RWPE1 (cell line): ENCODE measurements at regions not wholly inside any gene's neighbourhood (a gene's known extent, or its start where the extent isn't known, plus 50 kb on each side); places are given as distances from the start of the nearest gene placed in this dataset.

Experiments
- CTCF ChIA-PET: fragments of 350-600 bp; sonication (Branson Sonifier 250); formaldehyde crosslinking; extraction: SDS; loops from one replicate; lab custom pipeline; 2021; lab: Yijun Ruan, JAX
- POLR2A ChIA-PET: fragments of 400-600 bp; formaldehyde crosslinking; extraction: SDS; loops from one replicate; lab custom pipeline; 2020; ENCODE audit warnings: antibody characterized with exemption; ENCODE audit not compliant: low non-redundant PET; lab: Yijun Ruan, JAX
- DNase-seq: peaks from one replicate; pipeline ENCODE4 v3.0.0; 2012; ENCODE audit warnings: low spot score
- H3K27ac ChIP-seq: fragments of 450-650 bp; 2 replicates; pipeline ENCODE4 v1.5.1; 2017
- TF ChIP-seq, protein P1 (sequence below): fragments of 450-650 bp; conservative IDR thresholded peaks from 2 replicates; pipeline ENCODE4 v1.5.1; 2017; ENCODE audit warnings: low read depth, mild to moderate bottlenecking

DNA sequence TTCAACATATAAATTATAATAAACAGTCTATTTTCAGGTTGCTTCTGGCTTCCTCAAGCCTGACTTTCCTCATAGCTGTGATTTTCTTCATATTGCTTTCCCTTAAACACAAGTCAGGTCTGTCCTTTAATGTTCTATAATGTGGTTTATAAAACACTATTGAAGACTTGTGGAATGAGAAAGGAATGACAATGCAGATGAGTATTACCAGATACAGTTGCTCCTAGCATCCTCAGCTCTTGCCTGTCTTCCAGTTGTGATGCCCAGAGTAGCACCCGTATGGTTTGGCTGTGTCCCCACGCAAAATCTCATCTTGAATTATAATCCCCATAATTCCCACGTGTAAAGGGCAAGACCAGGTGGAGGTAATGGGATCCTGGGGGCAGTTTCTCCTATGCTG, 265.7 kb upstream of the BOD1L1 start:
- ChIA-PET POLR2A (no interaction called here), CTCF (no interaction called here)
- DNase-seq = no peak
- no peak overlapping the region for H3K27ac ChIP-seq
- TF ChIP-seq, protein P1, sequence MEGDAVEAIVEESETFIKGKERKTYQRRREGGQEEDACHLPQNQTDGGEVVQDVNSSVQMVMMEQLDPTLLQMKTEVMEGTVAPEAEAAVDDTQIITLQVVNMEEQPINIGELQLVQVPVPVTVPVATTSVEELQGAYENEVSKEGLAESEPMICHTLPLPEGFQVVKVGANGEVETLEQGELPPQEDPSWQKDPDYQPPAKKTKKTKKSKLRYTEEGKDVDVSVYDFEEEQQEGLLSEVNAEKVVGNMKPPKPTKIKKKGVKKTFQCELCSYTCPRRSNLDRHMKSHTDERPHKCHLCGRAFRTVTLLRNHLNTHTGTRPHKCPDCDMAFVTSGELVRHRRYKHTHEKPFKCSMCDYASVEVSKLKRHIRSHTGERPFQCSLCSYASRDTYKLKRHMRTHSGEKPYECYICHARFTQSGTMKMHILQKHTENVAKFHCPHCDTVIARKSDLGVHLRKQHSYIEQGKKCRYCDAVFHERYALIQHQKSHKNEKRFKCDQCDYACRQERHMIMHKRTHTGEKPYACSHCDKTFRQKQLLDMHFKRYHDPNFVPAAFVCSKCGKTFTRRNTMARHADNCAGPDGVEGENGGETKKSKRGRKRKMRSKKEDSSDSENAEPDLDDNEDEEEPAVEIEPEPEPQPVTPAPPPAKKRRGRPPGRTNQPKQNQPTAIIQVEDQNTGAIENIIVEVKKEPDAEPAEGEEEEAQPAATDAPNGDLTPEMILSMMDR = no peak

DNA sequence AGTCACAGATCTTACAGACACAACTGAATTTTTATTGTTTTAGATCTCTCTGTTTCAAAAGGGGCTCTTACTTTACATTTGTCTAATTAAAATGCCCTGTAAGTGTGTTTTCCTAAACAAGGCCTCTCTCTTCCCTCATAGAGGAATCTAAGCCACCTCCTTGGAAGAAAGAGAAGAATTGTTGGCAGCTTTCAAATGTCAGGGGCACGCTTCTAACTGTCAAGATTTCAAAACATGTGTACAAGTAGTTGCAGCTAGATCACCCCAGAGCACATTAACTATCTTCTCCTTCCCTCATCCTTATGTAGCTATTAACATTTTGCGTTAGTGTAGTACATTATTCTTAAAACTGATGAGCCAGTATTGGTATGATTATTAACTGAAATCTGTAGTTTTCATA, 266.5 kb upstream of the BOD1L1 start:
- no peak for DNase-seq
- H3K27ac ChIP-seq = no peak overlapping the region
- ChIA-PET CTCF (no interaction called here), POLR2A (no interaction called here)
- TF ChIP-seq, protein P1 = no peak

DNA sequence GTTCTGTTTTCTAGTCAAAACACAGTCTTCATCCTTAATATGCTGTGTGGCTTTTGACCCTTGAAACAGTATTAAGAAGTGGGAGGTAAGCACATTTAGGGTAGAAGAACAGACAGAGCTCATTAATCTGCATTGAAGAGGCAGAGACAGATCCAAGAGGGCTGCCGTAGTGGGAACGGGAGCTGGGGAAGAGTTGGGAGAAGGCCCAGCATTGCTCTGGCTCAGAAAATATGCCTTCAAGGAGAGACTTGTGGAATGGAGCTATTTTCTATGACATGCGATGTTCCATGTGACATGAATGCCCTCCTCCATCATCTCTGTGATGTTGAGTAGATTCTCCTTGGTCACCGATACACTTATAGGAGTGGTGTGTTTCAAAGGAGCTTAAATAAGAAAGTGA, 273.3 kb upstream of the BOD1L1 start:
- TF ChIP-seq, protein P1 = no peak
- no peak overlapping the region for H3K27ac ChIP-seq
- ChIA-PET CTCF (no interaction called here), POLR2A (no interaction called here)
- DNase-seq = no peak

DNA sequence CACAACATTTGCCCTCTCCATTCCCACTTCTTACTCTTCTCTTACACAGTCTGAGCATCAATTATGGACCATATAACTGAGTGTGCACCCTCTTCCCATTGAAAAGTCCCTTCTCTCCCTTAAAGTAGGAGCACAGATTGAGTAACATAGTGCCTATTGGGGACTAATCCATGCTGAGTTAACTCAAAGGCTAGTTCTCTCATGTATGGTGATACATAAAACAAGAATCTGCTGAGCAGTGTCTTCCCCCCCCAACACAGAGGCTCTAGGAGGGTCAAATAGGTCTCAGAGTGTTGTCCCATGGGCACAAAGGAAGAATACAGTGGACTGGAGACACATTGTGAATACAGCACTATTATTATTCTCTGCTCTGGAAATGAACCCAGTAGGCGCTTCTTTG, 274.6 kb upstream of the BOD1L1 start:
- POLR2A ChIA-PET = no interaction called here
- DNase-seq = no peak

DNA sequence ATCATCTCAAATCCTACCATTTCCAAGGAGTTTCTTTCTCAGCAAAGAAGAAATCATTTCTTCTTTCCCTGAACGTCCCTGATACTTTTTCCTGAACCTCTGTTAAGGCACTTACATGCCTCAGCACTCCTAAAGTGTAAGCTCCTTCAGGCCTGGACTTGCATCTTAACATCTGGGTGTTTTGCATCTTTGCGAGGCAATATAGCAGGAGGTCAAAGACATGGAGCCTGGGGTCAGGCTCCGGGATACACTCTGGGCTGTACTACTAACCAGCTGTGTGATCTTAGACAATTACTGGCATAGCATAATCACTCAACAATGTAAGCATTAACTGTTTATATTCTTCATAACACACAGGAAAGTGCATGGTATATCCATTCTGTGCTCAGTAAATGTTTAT, 275.5 kb upstream of the BOD1L1 start:
- ChIA-PET POLR2A (no interaction called here), CTCF (no interaction called here)
- TF ChIP-seq, protein P1 = no peak
- no peak for DNase-seq
- no peak overlapping the region for H3K27ac ChIP-seq

More for the DNA sequence above, 274.6 kb upstream of the BOD1L1 start:
- TF ChIP-seq, protein P1 = no peak
- CTCF ChIA-PET = no interaction called here
- H3K27ac ChIP-seq = no peak overlapping the region

DNA sequence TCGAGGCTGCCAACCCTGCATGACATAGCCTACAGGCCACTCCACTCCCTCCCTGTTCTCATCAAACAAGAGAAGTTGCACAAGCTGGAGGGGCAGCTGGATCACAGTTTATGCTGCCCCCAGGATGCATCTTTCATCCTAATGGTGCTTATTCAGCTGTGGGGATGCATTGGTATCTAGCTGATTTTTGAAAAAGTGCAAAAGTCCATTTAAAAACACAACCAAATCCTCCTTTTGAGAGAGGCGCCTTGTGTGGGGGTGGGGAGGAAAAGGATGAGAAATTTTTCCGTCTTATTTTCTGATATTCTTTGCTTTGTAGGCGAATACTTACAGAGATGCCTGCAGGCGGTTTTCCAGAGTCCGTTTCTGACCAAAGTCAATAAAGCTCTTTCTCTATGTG, 276.4 kb upstream of the BOD1L1 start:
- ChIA-PET POLR2A (no interaction called here), CTCF (no interaction called here)

More for the DNA sequence above, 276.4 kb upstream of the BOD1L1 start:
- no peak for DNase-seq
- TF ChIP-seq, protein P1 = no peak
- H3K27ac ChIP-seq = no peak overlapping the region
